Choroid plexus epithelial cell (primary cell): ENCODE measurements at regions not wholly inside any gene's neighbourhood (a gene's known extent, or its start where the extent isn't known, plus 50 kb on each side); places are given as distances from the start of the nearest gene placed in this dataset.
"Not testable (repeated sequence)": the region's sequence is repeated elsewhere in the genome, so short reads cannot be mapped to it uniquely, and the experiment has no call there.

Source experiments
- DNase-seq: peaks from one replicate; pipeline ENCODE4 v3.0.0-alpha.2; 2010; ENCODE audit warnings: low read depth
- H3K4me3 ChIP-seq: 2 replicates; pipeline ENCODE4 v1.5.1; 2011; ENCODE audit warnings: low read depth, mild to moderate bottlenecking, control low read depth, low read length, moderate library complexity
- CTCF ChIP-seq: conservative IDR thresholded peaks from 2 replicates; pipeline ENCODE4 v1.5.1; 2011; ENCODE audit warnings: low read depth, mild to moderate bottlenecking, control low read depth, inconsistent platforms, low read length, moderate library complexity

- TF ChIP-seq CTCF, result no peak
- no peak overlapping the region for H3K4me3 ChIP-seq
- no peak for DNase-seq
These were observed 159.9 kb upstream of the MAMLD1 start for GRCh38 chrX:150203248-150203645.

GRCh38 chrX:150205011-150205410 is 158.1 kb upstream of the MAMLD1 start:
- DNase-seq, result peak; percentile 81
- TF ChIP-seq CTCF, result peak; percentile 29
- no peak overlapping the region for H3K4me3 ChIP-seq

- no peak for DNase-seq
- TF ChIP-seq CTCF, result no peak
- H3K4me3 ChIP-seq, result no peak overlapping the region
These were observed 155.4 kb upstream of the MAMLD1 start for GRCh38 chrX:150207733-150208132.

GRCh38 chrX:150211988-150212387 is 151.1 kb upstream of the MAMLD1 start:
- no peak overlapping the region for H3K4me3 ChIP-seq
- peak; percentile 40 for DNase-seq
- TF ChIP-seq CTCF, result no peak

GRCh38 chrX:150212672-150213480 is 150.2 kb upstream of the MAMLD1 start:
- TF ChIP-seq CTCF, result peak; percentile 11
- peak; percentile 65 for DNase-seq
- no peak overlapping the region for H3K4me3 ChIP-seq

- TF ChIP-seq CTCF, result no peak
- no peak for DNase-seq
- H3K4me3 ChIP-seq, result no peak overlapping the region
These were observed 149.6 kb upstream of the MAMLD1 start for GRCh38 chrX:150213481-150214030.

- DNase-seq, H3K4me3 ChIP-seq: not testable (repeated sequence)
These were observed 147.1 kb upstream of the MAMLD1 start for GRCh38 chrX:150216000-150216399.
